ENCODE measurements at regions not wholly inside any gene's neighbourhood (a gene's known extent, or its start where the extent isn't known, plus 50 kb on each side); places are given as distances from the start of the nearest gene placed in this dataset.
"Not testable (repeated sequence)": the region's sequence is repeated elsewhere in the genome, so short reads cannot be mapped to it uniquely, and the experiment has no call there.

- no peaks in the 10 kb centered on the region for H3K9me3 ChIP-seq (ENCODE audit: control insufficient read depth, low read depth, low read length)
- no peaks in the 10 kb centered on the region for H3K27me3 ChIP-seq (ENCODE audit: control insufficient read depth, insufficient read depth, low read length)
- no peak for DNase-seq
- H3K4me1 ChIP-seq (ENCODE audit: control insufficient read depth, insufficient read depth, low read length) = no peaks in the 10 kb centered on the region
- no peak overlapping the region for H3K27ac ChIP-seq (ENCODE audit: low read length)
- no CpG with 5 or more reads among the region's 17 CpGs for WGBS (ENCODE audit: insufficient coverage, low lambda C conversion rate)
- no peaks in the 10 kb centered on the region for H3K36me3 ChIP-seq (ENCODE audit: control insufficient read depth, insufficient read depth, low read length)
- H3K4me3 ChIP-seq (ENCODE audit: low read length) = no peak overlapping the region
Observed at GRCh38 chr18:68172842-68173549, 541.9 kb downstream of the TMX3 start.

DNA sequence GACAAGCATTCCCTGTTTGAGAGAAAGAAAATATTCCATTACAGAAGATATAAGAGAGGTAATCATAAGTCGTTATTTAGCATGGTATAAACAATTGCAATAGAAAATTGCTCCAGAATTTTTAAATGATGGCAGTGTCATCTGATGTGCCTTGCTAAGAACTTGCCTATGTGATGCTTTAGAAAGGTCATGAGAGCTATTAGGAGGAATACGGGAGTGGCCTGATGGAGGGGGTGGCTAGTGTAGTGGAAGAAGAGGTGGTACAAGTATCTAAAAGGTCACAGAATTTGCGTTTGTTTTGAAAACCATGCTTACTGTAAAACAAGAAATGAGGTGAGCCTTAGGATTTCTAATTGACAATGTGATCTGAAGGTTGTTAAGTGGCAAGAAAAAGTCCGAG, 550.0 kb downstream of the TMX3 start:
- no peak for DNase-seq
- 77% methylated on average over 2 of the region's 4 CpGs for WGBS (ENCODE audit: insufficient coverage, low lambda C conversion rate)
- H3K27ac ChIP-seq (ENCODE audit: low read length) = no peak overlapping the region
- H3K36me3 ChIP-seq (ENCODE audit: control insufficient read depth, insufficient read depth, low read length) = no peaks in the 10 kb centered on the region
- no peak overlapping the region for H3K4me3 ChIP-seq (ENCODE audit: low read length)
- H3K9me3 ChIP-seq (ENCODE audit: control insufficient read depth, low read depth, low read length) = no peaks in the 10 kb centered on the region
- no peaks in the 10 kb centered on the region for H3K27me3 ChIP-seq (ENCODE audit: control insufficient read depth, insufficient read depth, low read length)
- no peaks in the 10 kb centered on the region for H3K4me1 ChIP-seq (ENCODE audit: control insufficient read depth, insufficient read depth, low read length)

DNA sequence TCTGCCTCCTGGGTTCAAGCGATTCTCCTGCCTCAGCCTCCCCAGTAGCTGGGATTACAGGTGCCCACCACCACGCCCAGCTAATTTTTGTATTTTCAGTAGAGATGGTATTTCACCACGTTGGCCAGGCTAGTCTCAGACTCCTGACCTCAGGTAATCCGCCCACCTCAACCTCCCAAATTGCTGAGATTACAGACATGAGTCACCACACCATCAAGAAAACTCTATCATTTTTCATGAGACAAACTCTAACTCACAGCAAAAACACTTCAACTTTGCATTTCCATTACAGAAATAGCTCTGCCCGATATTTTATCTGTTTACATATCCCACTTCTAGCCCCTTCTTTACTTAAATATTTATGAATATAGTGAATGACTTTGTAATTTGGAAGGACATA, 561.1 kb downstream of the TMX3 start:
- not testable (repeated sequence) for H3K36me3 ChIP-seq (ENCODE audit: control insufficient read depth, insufficient read depth, low read length); H3K9me3 ChIP-seq (ENCODE audit: control insufficient read depth, low read depth, low read length); DNase-seq; H3K4me1 ChIP-seq (ENCODE audit: control insufficient read depth, insufficient read depth, low read length); H3K27me3 ChIP-seq (ENCODE audit: control insufficient read depth, insufficient read depth, low read length); H3K27ac ChIP-seq (ENCODE audit: low read length); H3K4me3 ChIP-seq (ENCODE audit: low read length)
- 80% methylated on average over 1 of the region's 5 CpGs for WGBS (ENCODE audit: insufficient coverage, low lambda C conversion rate)

DNA sequence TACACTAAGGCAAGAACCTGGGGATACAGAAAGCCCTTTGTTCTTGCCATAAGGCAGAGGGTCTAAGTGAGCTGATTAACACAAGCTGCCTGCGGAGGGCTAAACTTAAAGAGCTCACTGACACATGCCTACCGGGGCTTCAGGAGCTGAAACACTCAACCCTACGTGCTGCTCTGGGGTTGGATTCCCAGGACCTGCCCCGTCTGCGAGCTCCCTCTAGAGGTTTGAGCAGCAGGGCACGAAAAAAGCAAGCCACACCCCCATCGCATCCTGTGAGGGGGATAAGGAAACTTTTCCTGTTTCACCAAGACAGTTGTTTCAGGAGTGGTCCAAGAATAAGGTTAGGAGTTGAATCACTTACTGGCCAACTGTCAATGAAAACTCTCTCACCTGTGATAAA, 562.1 kb downstream of the TMX3 start:
- no CpG with 5 or more reads among the region's 7 CpGs for WGBS (ENCODE audit: insufficient coverage, low lambda C conversion rate)
- no peak overlapping the region for H3K27ac ChIP-seq (ENCODE audit: low read length)
- no peak for DNase-seq
- no peaks in the 10 kb centered on the region for H3K9me3 ChIP-seq (ENCODE audit: control insufficient read depth, low read depth, low read length)
- no peaks in the 10 kb centered on the region for H3K36me3 ChIP-seq (ENCODE audit: control insufficient read depth, insufficient read depth, low read length)
- H3K27me3 ChIP-seq (ENCODE audit: control insufficient read depth, insufficient read depth, low read length) = no peaks in the 10 kb centered on the region
- H3K4me3 ChIP-seq (ENCODE audit: low read length) = no peak overlapping the region
- H3K4me1 ChIP-seq (ENCODE audit: control insufficient read depth, insufficient read depth, low read length) = no peaks in the 10 kb centered on the region

DNA sequence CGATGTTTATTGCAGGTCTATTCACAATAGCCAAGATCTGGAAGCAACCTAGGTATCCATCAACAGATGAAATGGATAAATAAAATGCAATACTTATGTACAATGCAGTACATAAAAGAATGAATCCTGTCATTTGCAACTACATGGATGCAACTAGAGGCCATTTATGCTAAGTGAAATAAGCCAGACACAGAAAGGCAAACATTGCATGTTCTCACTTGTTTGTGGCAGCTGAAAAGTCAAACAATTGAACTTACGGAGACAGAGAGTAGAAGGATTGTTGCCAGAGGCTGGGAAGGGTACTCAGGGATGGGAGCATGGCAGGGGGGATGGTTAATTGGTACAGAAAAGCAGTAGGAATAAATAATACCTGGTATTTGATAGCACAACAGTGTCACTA, 563.9 kb downstream of the TMX3 start:
- 60% methylated on average over 1 of the region's 2 CpGs for WGBS (ENCODE audit: insufficient coverage, low lambda C conversion rate)
- no peaks in the 10 kb centered on the region for H3K27me3 ChIP-seq (ENCODE audit: control insufficient read depth, insufficient read depth, low read length)
- H3K4me1 ChIP-seq (ENCODE audit: control insufficient read depth, insufficient read depth, low read length) = no peaks in the 10 kb centered on the region
- no peak for DNase-seq
- H3K4me3 ChIP-seq (ENCODE audit: low read length) = no peak overlapping the region
- H3K9me3 ChIP-seq (ENCODE audit: control insufficient read depth, low read depth, low read length) = no peaks in the 10 kb centered on the region
- H3K36me3 ChIP-seq (ENCODE audit: control insufficient read depth, insufficient read depth, low read length) = no peaks in the 10 kb centered on the region
- no peak overlapping the region for H3K27ac ChIP-seq (ENCODE audit: low read length)

GRCh38 chr18:68148863-68149262, 566.0 kb downstream of the TMX3 start:
- DNase-seq = no peak
- Histone ChIP-seq H3K4me3 (ENCODE audit: low read length) (no peak overlapping the region), H3K36me3 (ENCODE audit: control insufficient read depth, insufficient read depth, low read length) (no peaks in the 10 kb centered on the region), H3K4me1 (ENCODE audit: control insufficient read depth, insufficient read depth, low read length) (no peaks in the 10 kb centered on the region), H3K9me3 (ENCODE audit: control insufficient read depth, low read depth, low read length) (no peaks in the 10 kb centered on the region), H3K27me3 (ENCODE audit: control insufficient read depth, insufficient read depth, low read length) (no peaks in the 10 kb centered on the region), H3K27ac (ENCODE audit: low read length) (no peak overlapping the region)
- 8% methylated on average over 2 of the region's 3 CpGs for WGBS (ENCODE audit: insufficient coverage, low lambda C conversion rate)

- no peak for DNase-seq
- Histone ChIP-seq H3K9me3 (ENCODE audit: control insufficient read depth, low read depth, low read length) (no peaks in the 10 kb centered on the region), H3K27ac (ENCODE audit: low read length) (no peak overlapping the region), H3K4me1 (ENCODE audit: control insufficient read depth, insufficient read depth, low read length) (no peaks in the 10 kb centered on the region), H3K36me3 (ENCODE audit: control insufficient read depth, insufficient read depth, low read length) (no peaks in the 10 kb centered on the region), H3K4me3 (ENCODE audit: low read length) (no peak overlapping the region), H3K27me3 (ENCODE audit: control insufficient read depth, insufficient read depth, low read length) (no peaks in the 10 kb centered on the region)
- 86% methylated on average over 1 of the region's 2 CpGs for WGBS (ENCODE audit: insufficient coverage, low lambda C conversion rate)
Observed at GRCh38 chr18:68147728-68148127, 567.2 kb downstream of the TMX3 start.

- Histone ChIP-seq H3K9me3 (ENCODE audit: control insufficient read depth, low read depth, low read length) (no peaks in the 10 kb centered on the region), H3K4me3 (ENCODE audit: low read length) (no peak overlapping the region), H3K27me3 (ENCODE audit: control insufficient read depth, insufficient read depth, low read length) (no peaks in the 10 kb centered on the region), H3K4me1 (ENCODE audit: control insufficient read depth, insufficient read depth, low read length) (no peaks in the 10 kb centered on the region), H3K36me3 (ENCODE audit: control insufficient read depth, insufficient read depth, low read length) (no peaks in the 10 kb centered on the region), H3K27ac (ENCODE audit: low read length) (no peak overlapping the region)
- no peak for DNase-seq
- 86% methylated on average over 1 of the region's 1 CpG for WGBS (ENCODE audit: insufficient coverage, low lambda C conversion rate)
Observed at GRCh38 chr18:68121826-68122225, 593.1 kb downstream of the TMX3 start.

DNA sequence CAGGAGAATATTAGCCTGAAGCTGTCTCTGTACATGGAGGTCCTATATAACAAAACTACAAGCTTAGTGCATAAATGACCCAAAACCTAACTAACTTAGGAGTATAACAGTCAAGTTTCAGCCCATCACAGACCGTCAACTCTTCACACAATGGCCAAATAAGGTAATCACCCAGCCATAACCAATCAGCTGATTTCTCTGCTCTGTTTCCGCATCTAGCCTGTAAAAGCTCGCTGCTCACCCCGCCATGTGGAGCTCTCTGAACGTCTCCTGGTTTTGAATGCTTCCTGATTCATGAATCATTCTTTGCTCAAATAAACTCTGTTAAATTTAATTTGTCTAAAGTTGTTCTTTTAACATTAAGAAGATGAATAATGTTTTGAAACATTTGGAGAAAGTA, 593.6 kb downstream of the TMX3 start:
- 83% methylated on average over 3 of the region's 5 CpGs for WGBS (ENCODE audit: insufficient coverage, low lambda C conversion rate)
- Histone ChIP-seq H3K27me3 (ENCODE audit: control insufficient read depth, insufficient read depth, low read length) (no peaks in the 10 kb centered on the region), H3K27ac (ENCODE audit: low read length) (no peak overlapping the region), H3K4me1 (ENCODE audit: control insufficient read depth, insufficient read depth, low read length) (no peaks in the 10 kb centered on the region), H3K4me3 (ENCODE audit: low read length) (no peak overlapping the region), H3K9me3 (ENCODE audit: control insufficient read depth, low read depth, low read length) (no peaks in the 10 kb centered on the region), H3K36me3 (ENCODE audit: control insufficient read depth, insufficient read depth, low read length) (no peaks in the 10 kb centered on the region)
- DNase-seq = no peak

DNA sequence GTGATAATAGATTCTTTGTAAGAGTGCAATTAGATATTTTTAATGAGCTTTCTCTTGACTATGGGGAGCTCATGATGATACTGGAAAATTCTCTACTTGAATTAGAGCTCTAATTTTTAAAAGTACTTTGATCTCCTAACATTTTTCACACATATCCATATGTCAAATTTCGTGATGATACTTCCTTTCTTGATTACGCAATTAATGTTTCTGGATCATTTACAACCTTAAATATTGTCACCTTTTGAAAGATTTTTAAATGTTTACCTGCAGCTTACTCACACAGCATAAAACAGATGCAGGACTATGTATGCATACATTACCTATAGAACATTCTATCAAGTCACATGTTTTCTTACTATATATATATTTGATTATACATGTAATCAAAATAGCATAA, 598.5 kb upstream of the DSEL start:
- WGBS (ENCODE audit: insufficient coverage, low lambda C conversion rate) = 100% methylated on average over 2 of the region's 2 CpGs
- no peak overlapping the region for H3K27ac ChIP-seq (ENCODE audit: low read length)
- H3K4me1 ChIP-seq (ENCODE audit: control insufficient read depth, insufficient read depth, low read length) = no peaks in the 10 kb centered on the region
- H3K36me3 ChIP-seq (ENCODE audit: control insufficient read depth, insufficient read depth, low read length) = no peaks in the 10 kb centered on the region
- H3K9me3 ChIP-seq (ENCODE audit: control insufficient read depth, low read depth, low read length) = no peaks in the 10 kb centered on the region
- no peak overlapping the region for H3K4me3 ChIP-seq (ENCODE audit: low read length)
- H3K27me3 ChIP-seq (ENCODE audit: control insufficient read depth, insufficient read depth, low read length) = no peaks in the 10 kb centered on the region
- DNase-seq = no peak

DNA sequence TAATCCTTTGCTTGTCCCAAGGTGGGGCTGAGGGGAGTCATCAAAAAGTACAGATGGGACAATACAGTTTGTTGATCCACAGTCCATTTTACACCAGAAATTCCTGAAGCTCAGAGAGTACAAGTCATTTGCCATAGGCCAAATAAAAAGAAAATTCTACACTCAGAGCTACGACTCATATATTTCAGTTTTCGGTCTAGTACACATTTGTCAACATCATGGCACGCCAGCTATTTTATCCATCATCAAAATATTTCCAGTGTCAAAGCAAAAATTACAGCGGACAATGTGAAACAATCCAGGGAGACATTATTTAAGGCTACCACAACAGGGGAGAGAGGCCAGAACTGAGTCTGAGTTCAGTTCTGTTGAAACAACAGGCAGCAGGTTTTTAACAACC, 587.5 kb upstream of the DSEL start:
- Histone ChIP-seq H3K27ac (ENCODE audit: low read length) (no peak overlapping the region), H3K4me3 (ENCODE audit: low read length) (no peak overlapping the region), H3K36me3 (ENCODE audit: control insufficient read depth, insufficient read depth, low read length) (no peaks in the 10 kb centered on the region), H3K27me3 (ENCODE audit: control insufficient read depth, insufficient read depth, low read length) (no peaks in the 10 kb centered on the region), H3K9me3 (ENCODE audit: control insufficient read depth, low read depth, low read length) (no peaks in the 10 kb centered on the region), H3K4me1 (ENCODE audit: control insufficient read depth, insufficient read depth, low read length) (no peaks in the 10 kb centered on the region)
- DNase-seq = no peak
- no CpG with 5 or more reads among the region's 4 CpGs for WGBS (ENCODE audit: insufficient coverage, low lambda C conversion rate)
